GM23338 (cell line): ENCODE measurements at regions not wholly inside any gene's neighbourhood (a gene's known extent, or its start where the extent isn't known, plus 50 kb on each side); places are given as distances from the start of the nearest gene placed in this dataset.

Experiments
- ATAC-seq: fragments of 200-7000 bp; cut with Tn5 transposase; 3 replicates; pipeline ENCODE4 v1.9.1; 2020
- DNase-seq: peaks from one replicate; pipeline ENCODE4 v3.0.0-alpha.2; 2015; ENCODE audit warnings: low spot score
- H2AFZ ChIP-seq: fragments of 200-600 bp; sonication (generic); 2 replicates; pipeline ENCODE4 v1.8.0; 2016; ENCODE audit warnings: antibody characterized with exemption, mild to moderate bottlenecking, moderate library complexity
- H3F3A ChIP-seq: fragments of 200-600 bp; sonication (generic); replicated peaks from 2 replicates; pipeline ENCODE4 v1.8.0; 2017; ENCODE audit warnings: antibody characterized with exemption, mixed run types, low read depth
- H3K27ac ChIP-seq: fragments of 200-600 bp; sonication (generic); 2 replicates; pipeline ENCODE4 v1.6.1; 2016; ENCODE audit warnings: low read depth
- H3K27me3 ChIP-seq: fragments of 200-600 bp; sonication (generic); 2 replicates; pipeline ENCODE4 v1.8.0; 2016; ENCODE audit warnings: mild to moderate bottlenecking, mixed run types, moderate library complexity; ENCODE audit not compliant: insufficient read depth
- H3K36me3 ChIP-seq: fragments of 200-600 bp; sonication (generic); 2 replicates; pipeline ENCODE4 v1.8.0; 2016; ENCODE audit warnings: mild to moderate bottlenecking; ENCODE audit not compliant: insufficient read depth
- H3K4me1 ChIP-seq: fragments of 200-600 bp; sonication (generic); 2 replicates; pipeline ENCODE4 v1.8.0; 2016; ENCODE audit warnings: mild to moderate bottlenecking, moderate library complexity; ENCODE audit not compliant: insufficient read depth
- H3K4me2 ChIP-seq: fragments of 200-600 bp; sonication (generic); 2 replicates; pipeline ENCODE4 v1.7.1; 2017; ENCODE audit warnings: mixed run types
- H3K4me3 ChIP-seq: fragments of 200-600 bp; sonication (generic); 2 replicates; pipeline ENCODE4 v1.6.1; 2016; ENCODE audit warnings: mixed run types
- H3K79me2 ChIP-seq: fragments of 200-600 bp; sonication (generic); replicated peaks from 2 replicates; pipeline ENCODE4 v1.8.0; 2017; ENCODE audit warnings: mild to moderate bottlenecking; ENCODE audit not compliant: insufficient read depth
- H3K9me2 ChIP-seq: fragments of 200-600 bp; sonication (generic); 2 replicates; pipeline ENCODE4 v1.8.0; 2017; ENCODE audit not compliant: insufficient read depth
- H4K20me1 ChIP-seq: fragments of 200-600 bp; sonication (generic); replicated peaks from 2 replicates; pipeline ENCODE4 v1.8.0; 2017; ENCODE audit warnings: mild to moderate bottlenecking; ENCODE audit not compliant: insufficient read depth
- H3K27ac Mint-ChIP-seq: 2 replicates; pipeline ENCODE4 v1.8.0; 2020; ENCODE audit warnings: inconsistent platforms, mild to moderate bottlenecking, moderate library complexity, mixed read lengths
- H3K27me3 Mint-ChIP-seq: 3 replicates; pipeline ENCODE4 v1.8.0; 2022; ENCODE audit warnings: low read depth, mild to moderate bottlenecking, moderate library complexity, mixed read lengths, inconsistent platforms; ENCODE audit not compliant: insufficient read depth, poor library complexity
- H3K36me3 Mint-ChIP-seq: 3 replicates; pipeline ENCODE4 v1.8.0; 2021; ENCODE audit warnings: low read depth, mild to moderate bottlenecking, inconsistent platforms, moderate library complexity, mixed read lengths
- H3K4me1 Mint-ChIP-seq: 3 replicates; pipeline ENCODE4 v1.8.0; 2020; ENCODE audit warnings: mild to moderate bottlenecking, inconsistent platforms, mixed read lengths
- H3K4me3 Mint-ChIP-seq: 3 replicates; pipeline ENCODE4 v1.8.0; 2021; ENCODE audit warnings: moderate library complexity, mild to moderate bottlenecking, inconsistent platforms, mixed read lengths
- H3K9me3 Mint-ChIP-seq: 3 replicates; pipeline ENCODE4 v1.8.0; 2020; ENCODE audit warnings: moderate library complexity, mild to moderate bottlenecking, inconsistent platforms, mixed read lengths
- CTCF ChIP-seq, 2 experiments: fragments of 200-600 bp in 1 of 2; sonication (generic) in 1 of 2; conservative IDR thresholded peaks; 2 replicates each; pipeline versions ENCODE4 v1.5.1 to v1.6.1; 2016 to 2017; ENCODE audit warnings: antibody characterized with exemption in 2 of 2, low read depth in 2 of 2, mild to moderate bottlenecking in 2 of 2, moderate library complexity in 1 of 2
- JUNB ChIP-seq: IDR thresholded peaks from one replicate; pipeline ENCODE4 v1.6.1; 2016; ENCODE audit warnings: antibody characterized with exemption; ENCODE audit not compliant: unreplicated experiment
- NANOG ChIP-seq: IDR thresholded peaks from 2 replicates; pipeline ENCODE4 v1.6.1; 2016; ENCODE audit warnings: antibody characterized with exemption, borderline replicate concordance
- STAT1 ChIP-seq: IDR thresholded peaks from one replicate; pipeline ENCODE4 v1.6.1; 2016; ENCODE audit warnings: antibody characterized with exemption; ENCODE audit not compliant: unreplicated experiment
- TF ChIP-seq, protein P1 (sequence below): fragments of 250-450 bp; sonication (Bioruptor Pico); IDR thresholded peaks from 2 replicates; pipeline ENCODE4 v1.5.0; 2020; ENCODE audit warnings: mild to moderate bottlenecking, moderate library complexity

DNA sequence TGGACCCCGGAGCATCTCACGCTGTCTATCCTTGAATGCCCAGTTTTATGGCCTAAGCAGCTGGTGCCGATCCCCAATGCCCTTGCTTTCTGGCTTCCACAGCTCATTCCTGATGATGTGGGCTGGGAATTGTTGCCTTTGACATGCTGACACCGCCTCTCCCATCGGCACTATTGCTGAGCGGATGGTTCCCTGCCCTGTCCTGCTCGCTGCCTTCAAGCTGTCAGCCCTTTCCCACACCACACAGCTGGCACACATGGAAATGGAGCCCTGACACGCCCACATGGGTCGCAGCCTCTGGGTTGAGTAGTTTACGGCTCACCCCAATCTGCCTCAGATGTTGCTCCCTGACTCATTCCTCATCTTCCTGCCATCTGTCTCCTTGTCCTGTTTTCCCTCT lies 110.2 kb upstream of the SESN3 start (continued):
- TF ChIP-seq, protein P1, sequence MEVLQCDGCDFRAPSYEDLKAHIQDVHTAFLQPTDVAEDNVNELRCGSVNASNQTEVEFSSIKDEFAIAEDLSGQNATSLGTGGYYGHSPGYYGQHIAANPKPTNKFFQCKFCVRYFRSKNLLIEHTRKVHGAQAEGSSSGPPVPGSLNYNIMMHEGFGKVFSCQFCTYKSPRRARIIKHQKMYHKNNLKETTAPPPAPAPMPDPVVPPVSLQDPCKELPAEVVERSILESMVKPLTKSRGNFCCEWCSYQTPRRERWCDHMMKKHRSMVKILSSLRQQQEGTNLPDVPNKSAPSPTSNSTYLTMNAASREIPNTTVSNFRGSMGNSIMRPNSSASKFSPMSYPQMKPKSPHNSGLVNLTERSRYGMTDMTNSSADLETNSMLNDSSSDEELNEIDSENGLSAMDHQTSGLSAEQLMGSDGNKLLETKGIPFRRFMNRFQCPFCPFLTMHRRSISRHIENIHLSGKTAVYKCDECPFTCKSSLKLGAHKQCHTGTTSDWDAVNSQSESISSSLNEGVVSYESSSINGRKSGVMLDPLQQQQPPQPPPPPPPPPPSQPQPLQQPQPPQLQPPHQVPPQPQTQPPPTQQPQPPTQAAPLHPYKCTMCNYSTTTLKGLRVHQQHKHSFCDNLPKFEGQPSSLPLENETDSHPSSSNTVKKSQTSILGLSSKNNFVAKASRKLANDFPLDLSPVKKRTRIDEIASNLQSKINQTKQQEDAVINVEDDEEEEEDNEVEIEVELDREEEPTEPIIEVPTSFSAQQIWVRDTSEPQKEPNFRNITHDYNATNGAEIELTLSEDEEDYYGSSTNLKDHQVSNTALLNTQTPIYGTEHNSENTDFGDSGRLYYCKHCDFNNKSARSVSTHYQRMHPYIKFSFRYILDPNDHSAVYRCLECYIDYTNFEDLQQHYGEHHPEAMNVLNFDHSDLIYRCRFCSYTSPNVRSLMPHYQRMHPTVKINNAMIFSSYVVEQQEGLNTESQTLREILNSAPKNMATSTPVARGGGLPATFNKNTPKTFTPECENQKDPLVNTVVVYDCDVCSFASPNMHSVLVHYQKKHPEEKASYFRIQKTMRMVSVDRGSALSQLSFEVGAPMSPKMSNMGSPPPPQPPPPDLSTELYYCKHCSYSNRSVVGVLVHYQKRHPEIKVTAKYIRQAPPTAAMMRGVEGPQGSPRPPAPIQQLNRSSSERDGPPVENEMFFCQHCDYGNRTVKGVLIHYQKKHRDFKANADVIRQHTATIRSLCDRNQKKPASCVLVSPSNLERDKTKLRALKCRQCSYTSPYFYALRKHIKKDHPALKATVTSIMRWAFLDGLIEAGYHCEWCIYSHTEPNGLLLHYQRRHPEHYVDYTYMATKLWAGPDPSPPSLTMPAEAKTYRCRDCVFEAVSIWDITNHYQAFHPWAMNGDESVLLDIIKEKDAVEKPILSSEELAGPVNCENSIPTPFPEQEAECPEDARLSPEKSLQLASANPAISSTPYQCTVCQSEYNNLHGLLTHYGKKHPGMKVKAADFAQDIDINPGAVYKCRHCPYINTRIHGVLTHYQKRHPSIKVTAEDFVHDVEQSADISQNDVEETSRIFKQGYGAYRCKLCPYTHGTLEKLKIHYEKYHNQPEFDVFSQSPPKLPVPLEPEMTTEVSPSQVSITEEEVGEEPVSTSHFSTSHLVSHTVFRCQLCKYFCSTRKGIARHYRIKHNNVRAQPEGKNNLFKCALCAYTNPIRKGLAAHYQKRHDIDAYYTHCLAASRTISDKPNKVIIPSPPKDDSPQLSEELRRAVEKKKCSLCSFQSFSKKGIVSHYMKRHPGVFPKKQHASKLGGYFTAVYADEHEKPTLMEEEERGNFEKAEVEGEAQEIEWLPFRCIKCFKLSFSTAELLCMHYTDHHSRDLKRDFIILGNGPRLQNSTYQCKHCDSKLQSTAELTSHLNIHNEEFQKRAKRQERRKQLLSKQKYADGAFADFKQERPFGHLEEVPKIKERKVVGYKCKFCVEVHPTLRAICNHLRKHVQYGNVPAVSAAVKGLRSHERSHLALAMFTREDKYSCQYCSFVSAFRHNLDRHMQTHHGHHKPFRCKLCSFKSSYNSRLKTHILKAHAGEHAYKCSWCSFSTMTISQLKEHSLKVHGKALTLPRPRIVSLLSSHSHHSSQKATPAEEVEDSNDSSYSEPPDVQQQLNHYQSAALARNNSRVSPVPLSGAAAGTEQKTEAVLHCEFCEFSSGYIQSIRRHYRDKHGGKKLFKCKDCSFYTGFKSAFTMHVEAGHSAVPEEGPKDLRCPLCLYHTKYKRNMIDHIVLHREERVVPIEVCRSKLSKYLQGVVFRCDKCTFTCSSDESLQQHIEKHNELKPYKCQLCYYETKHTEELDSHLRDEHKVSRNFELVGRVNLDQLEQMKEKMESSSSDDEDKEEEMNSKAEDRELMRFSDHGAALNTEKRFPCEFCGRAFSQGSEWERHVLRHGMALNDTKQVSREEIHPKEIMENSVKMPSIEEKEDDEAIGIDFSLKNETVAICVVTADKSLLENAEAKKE (CRISPR knock-in tag), result no peak
- no peak for TF ChIP-seq JUNB
- TF ChIP-seq NANOG, result no peak

GRCh38 chr11:95339086-95339901 lies 108.3 kb upstream of the SESN3 start:
- H3K9me3 Mint-ChIP-seq, result no peaks in the 10 kb centered on the region

More at GRCh38 chr11:95339086-95339901, 108.3 kb upstream of the SESN3 start:
- H3K9me2 ChIP-seq, result peaks cover 8% of the 10 kb centered on the region
- TF ChIP-seq STAT1 (no peak), CTCF (conservative IDR thresholded peaks at IDR 0.05; ENCODE audit: low read depth in 2 of 2) (no peak)
- H3K4me1 ChIP-seq, result peaks cover 44% of the 10 kb centered on the region
- no peak overlapping the region for H2AFZ ChIP-seq
- DNase-seq (no peak), ATAC-seq (no peak)
- H3K4me1 Mint-ChIP-seq, result peaks cover 27% of the 10 kb centered on the region
- peaks cover 4% of the 10 kb centered on the region for H3K27me3 Mint-ChIP-seq
- H3K27ac ChIP-seq, result peak overlapping the region; percentile 85
- no peak overlapping the region for H3K4me3 Mint-ChIP-seq
- H3K4me3 ChIP-seq, result peak overlapping the region; percentile 21; the same call in 1 of the 2 replicates
- no peaks in the 10 kb centered on the region for H3K27me3 ChIP-seq
- no peaks in the 10 kb centered on the region for H3K79me2 ChIP-seq
- no peaks in the 10 kb centered on the region for H4K20me1 ChIP-seq
- H3K4me2 ChIP-seq, result peak overlapping the region; percentile 69; the same call in 1 of the 2 replicates
- no peaks in the 10 kb centered on the region for H3K36me3 ChIP-seq
- no peaks in the 10 kb centered on the region for H3K36me3 Mint-ChIP-seq
- H3K27ac Mint-ChIP-seq, result no peak overlapping the region
- peaks cover 4% of the 10 kb centered on the region; the same call in 1 of the 2 replicates for H3F3A ChIP-seq
